ENCODE measurements at regions not wholly inside any gene's neighbourhood (a gene's known extent, or its start where the extent isn't known, plus 50 kb on each side); places are given as distances from the start of the nearest gene placed in this dataset.

DNA sequence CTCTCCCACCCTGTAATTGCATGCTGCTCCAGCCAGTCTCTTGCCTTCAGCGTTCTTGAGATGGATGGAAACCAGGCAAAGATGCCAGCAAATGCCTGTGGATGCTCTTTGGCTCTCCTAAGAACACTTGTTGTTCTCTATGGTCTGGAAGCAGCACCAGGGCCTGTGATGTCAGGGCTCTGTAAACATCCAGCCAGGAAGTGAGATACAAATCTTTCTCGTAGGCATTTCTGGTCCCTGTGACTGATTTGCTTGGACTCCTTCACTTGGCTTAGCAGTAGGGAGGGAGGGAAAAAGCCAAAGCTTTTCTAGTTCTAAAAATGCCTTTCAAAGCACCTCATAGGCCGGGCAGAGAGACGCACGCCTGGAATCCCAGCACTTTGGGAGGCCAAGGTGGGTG, 201.3 kb downstream of the REEP3 start:
- TF ChIP-seq, protein P1, sequence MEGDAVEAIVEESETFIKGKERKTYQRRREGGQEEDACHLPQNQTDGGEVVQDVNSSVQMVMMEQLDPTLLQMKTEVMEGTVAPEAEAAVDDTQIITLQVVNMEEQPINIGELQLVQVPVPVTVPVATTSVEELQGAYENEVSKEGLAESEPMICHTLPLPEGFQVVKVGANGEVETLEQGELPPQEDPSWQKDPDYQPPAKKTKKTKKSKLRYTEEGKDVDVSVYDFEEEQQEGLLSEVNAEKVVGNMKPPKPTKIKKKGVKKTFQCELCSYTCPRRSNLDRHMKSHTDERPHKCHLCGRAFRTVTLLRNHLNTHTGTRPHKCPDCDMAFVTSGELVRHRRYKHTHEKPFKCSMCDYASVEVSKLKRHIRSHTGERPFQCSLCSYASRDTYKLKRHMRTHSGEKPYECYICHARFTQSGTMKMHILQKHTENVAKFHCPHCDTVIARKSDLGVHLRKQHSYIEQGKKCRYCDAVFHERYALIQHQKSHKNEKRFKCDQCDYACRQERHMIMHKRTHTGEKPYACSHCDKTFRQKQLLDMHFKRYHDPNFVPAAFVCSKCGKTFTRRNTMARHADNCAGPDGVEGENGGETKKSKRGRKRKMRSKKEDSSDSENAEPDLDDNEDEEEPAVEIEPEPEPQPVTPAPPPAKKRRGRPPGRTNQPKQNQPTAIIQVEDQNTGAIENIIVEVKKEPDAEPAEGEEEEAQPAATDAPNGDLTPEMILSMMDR (IDR thresholded peaks at IDR 0.05): no peak
- no peak for TF ChIP-seq EZH2phosphoT487 (IDR thresholded peaks at IDR 0.05)

Data from neural progenitor cell (in vitro differentiated cells).